CD14-positive monocyte (primary cell): ENCODE measurements at regions not wholly inside any gene's neighbourhood (a gene's known extent, or its start where the extent isn't known, plus 50 kb on each side); places are given as distances from the start of the nearest gene placed in this dataset.

Experiments used
- DNase-seq, 3 donors: peaks; one replicate each; pipeline ENCODE4 v3.0.0-alpha.2; 2011 to 2022
- H2AFZ ChIP-seq: 2 replicates; pipeline ENCODE4 v1.6.0; 2012; ENCODE audit warnings: mild to moderate bottlenecking, low read depth, low read length, inconsistent platforms; ENCODE audit not compliant: insufficient read depth, poor library complexity, severe bottlenecking
- H3K27ac ChIP-seq, 2 donors: 1 replicate in 1 of 2; 2 replicates in 1 of 2; pipeline ENCODE4 v1.5.1; 2012 to 2013; ENCODE audit warnings: low read length in 2 of 2, control low read depth in 1 of 2, inconsistent platforms in 1 of 2, low read depth in 1 of 2, mild to moderate bottlenecking in 1 of 2
- H3K27me3 ChIP-seq, 2 donors: one replicate each; pipeline versions ENCODE4 v1.6.0 to v1.6.1; 2011 to 2013; ENCODE audit warnings: low read length in 2 of 2; ENCODE audit not compliant: control insufficient read depth in 2 of 2, insufficient read depth in 2 of 2
- H3K36me3 ChIP-seq, 2 donors: replicated peaks in 1 of 2; 1 replicate in 1 of 2; 2 replicates in 1 of 2; pipeline versions ENCODE4 v1.5.1 to v1.6.1; 2012 to 2013; ENCODE audit warnings: low read length in 2 of 2, control low read depth in 1 of 2, inconsistent platforms in 1 of 2, mild to moderate bottlenecking in 1 of 2; ENCODE audit not compliant: insufficient read depth in 2 of 2, control insufficient read depth in 1 of 2
- H3K4me1 ChIP-seq, 2 donors: 1 replicate in 1 of 2; 2 replicates in 1 of 2; pipeline versions ENCODE4 v1.5.1 to v1.6.1; 2012 to 2013; ENCODE audit warnings: low read length in 2 of 2, control low read depth in 1 of 2, inconsistent platforms in 1 of 2, mild to moderate bottlenecking in 1 of 2, moderate library complexity in 1 of 2; ENCODE audit not compliant: insufficient read depth in 2 of 2, control insufficient read depth in 1 of 2
- H3K4me2 ChIP-seq: replicated peaks from 2 replicates; pipeline ENCODE3; 2012; ENCODE audit warnings: low read length, moderate library complexity, mild to moderate bottlenecking; ENCODE audit not compliant: poor library complexity, severe bottlenecking; ENCODE audit errors: extremely low read depth
- H3K4me3 ChIP-seq, 3 experiments: fragments of 200-600 bp in 1 of 3; sonication (generic) in 1 of 3; replicated peaks in 1 of 3; 1 replicate in 2 of 3; 2 replicates in 1 of 3; pipeline ENCODE4 v1.5.1; 2011 to 2013; ENCODE audit warnings: low read length in 3 of 3, mild to moderate bottlenecking in 3 of 3, control low read depth in 2 of 3, low read depth in 2 of 3, inconsistent platforms in 1 of 3, moderate library complexity in 1 of 3
- H3K79me2 ChIP-seq: 2 replicates; pipeline ENCODE4 v1.6.0; 2012; ENCODE audit warnings: mild to moderate bottlenecking, control low read depth, inconsistent platforms, low read length, moderate library complexity; ENCODE audit not compliant: insufficient read depth
- H3K9ac ChIP-seq: 2 replicates; pipeline ENCODE4 v1.6.0; 2017; ENCODE audit warnings: low read length, mild to moderate bottlenecking; ENCODE audit not compliant: insufficient read depth, poor library complexity, severe bottlenecking
- H3K9me3 ChIP-seq, 2 donors: replicated peaks in 1 of 2; 1 replicate in 1 of 2; 2 replicates in 1 of 2; pipeline versions ENCODE4 v1.5.1 to v1.6.1; 2012 to 2013; ENCODE audit warnings: low read length in 2 of 2, control low read depth in 1 of 2; ENCODE audit not compliant: control insufficient read depth in 1 of 2, insufficient read depth in 1 of 2
- H4K20me1 ChIP-seq: 2 replicates; pipeline ENCODE4 v1.6.0; 2012; ENCODE audit warnings: mild to moderate bottlenecking, low read length, control low read depth, moderate library complexity; ENCODE audit not compliant: insufficient read depth
- H3K27ac Mint-ChIP-seq, 7 donors: one replicate each; pipeline ENCODE4 v1.8.0; 2020; ENCODE audit warnings: mild to moderate bottlenecking in 7 of 7, mixed read lengths in 7 of 7, moderate library complexity in 6 of 7, inconsistent platforms in 2 of 7
- H3K27me3 Mint-ChIP-seq, 3 donors: one replicate each; pipeline ENCODE4 v1.8.0; 2021 to 2022; ENCODE audit warnings: low read depth in 3 of 3, mild to moderate bottlenecking in 3 of 3, mixed read lengths in 3 of 3, moderate library complexity in 3 of 3, inconsistent platforms in 1 of 3
- H3K36me3 Mint-ChIP-seq, 2 donors: one replicate each; pipeline ENCODE4 v1.8.0; 2020; ENCODE audit warnings: mixed read lengths in 2 of 2, inconsistent platforms in 1 of 2, mild to moderate bottlenecking in 1 of 2
- H3K4me1 Mint-ChIP-seq: one replicate; pipeline ENCODE4 v1.8.0; 2020; ENCODE audit warnings: mild to moderate bottlenecking, mixed read lengths
- H3K4me3 Mint-ChIP-seq, 2 donors: one replicate each; pipeline ENCODE4 v1.8.0; 2020; ENCODE audit warnings: mild to moderate bottlenecking in 2 of 2, mixed read lengths in 2 of 2, moderate library complexity in 1 of 2
- H3K9me3 Mint-ChIP-seq, 7 donors: one replicate each; pipeline ENCODE4 v1.8.0; 2020 to 2022; ENCODE audit warnings: mixed read lengths in 7 of 7, mild to moderate bottlenecking in 6 of 7, moderate library complexity in 6 of 7, inconsistent platforms in 2 of 7
- WGBS: methylation state at CpG from one replicate; pipeline ENCODE4 v1.1.5; 2013; ENCODE audit warnings: missing lambda C conversion rate; ENCODE audit not compliant: insufficient coverage; 5-methylcytosine and 5-hydroxymethylcytosine counted together
- intact Hi-C, 2 donors: fragments of 100-400 bp; cut with micrococcal nuclease; formaldehyde crosslinking; loops; one replicate each; pipeline versions ENCODE4 v1.15.0 to v1.15.1; 2023
- TF ChIP-seq, protein P1 (sequence below): fragments of 200-600 bp; IDR thresholded peaks from one replicate; pipeline ENCODE4 v1.8.0; 2022; ENCODE audit warnings: antibody characterized with exemption, mild to moderate bottlenecking

GRCh38 chr10:57679916-57680315 is 587.8 kb downstream of the IPMK start:
- WGBS, result no CpG with 5 or more reads among the region's 1 CpG
- H3K27ac ChIP-seq, result no peak overlapping the region

DNA sequence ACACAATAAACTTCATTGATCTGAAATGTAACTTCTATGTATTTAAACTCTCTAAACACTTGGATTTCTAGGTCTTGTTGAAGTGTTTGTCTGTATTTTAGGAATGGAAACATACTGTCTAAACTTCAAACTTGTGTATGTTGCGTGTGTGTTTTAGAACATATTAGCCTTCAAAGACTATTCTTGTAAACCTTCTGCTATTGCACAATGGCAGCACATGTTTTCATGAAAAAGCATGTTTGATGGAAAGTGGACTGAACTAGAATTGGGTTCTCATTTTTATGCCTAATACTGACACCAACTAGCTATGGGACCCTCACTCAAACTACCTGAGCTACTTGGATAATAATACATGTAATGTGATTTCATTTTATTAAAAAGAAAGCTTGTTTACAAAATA is 592.6 kb downstream of the IPMK start:
- no peaks in the 10 kb centered on the region for H4K20me1 ChIP-seq
- H3K4me1 Mint-ChIP-seq, result no peaks in the 10 kb centered on the region
- H3K9ac ChIP-seq, result no peak overlapping the region
- no peak overlapping the region for H3K4me3 Mint-ChIP-seq
- peaks cover 0 to 5% (median 0%) of the 10 kb centered on the region in 7 donors for H3K9me3 Mint-ChIP-seq
- no CpG with 5 or more reads among the region's 1 CpG for whole genome bisulfite sequencing
- intact Hi-C loops, result no loop called here
- no peaks in the 10 kb centered on the region for H3K36me3 ChIP-seq
- H3K79me2 ChIP-seq, result no peaks in the 10 kb centered on the region
- no peaks in the 10 kb centered on the region for H3K27me3 ChIP-seq
- no peaks in the 10 kb centered on the region for H3K4me1 ChIP-seq
- no peaks in the 10 kb centered on the region for H3K9me3 ChIP-seq
- no peak overlapping the region for H3K4me2 ChIP-seq
- H3K27me3 Mint-ChIP-seq, result peaks cover 0 to 2% (median 0%) of the 10 kb centered on the region in 3 donors
- no peaks in the 10 kb centered on the region for H3K36me3 Mint-ChIP-seq
- H3K27ac Mint-ChIP-seq, result no peak overlapping the region
- no peak overlapping the region for H2AFZ ChIP-seq
- TF ChIP-seq, protein P1, sequence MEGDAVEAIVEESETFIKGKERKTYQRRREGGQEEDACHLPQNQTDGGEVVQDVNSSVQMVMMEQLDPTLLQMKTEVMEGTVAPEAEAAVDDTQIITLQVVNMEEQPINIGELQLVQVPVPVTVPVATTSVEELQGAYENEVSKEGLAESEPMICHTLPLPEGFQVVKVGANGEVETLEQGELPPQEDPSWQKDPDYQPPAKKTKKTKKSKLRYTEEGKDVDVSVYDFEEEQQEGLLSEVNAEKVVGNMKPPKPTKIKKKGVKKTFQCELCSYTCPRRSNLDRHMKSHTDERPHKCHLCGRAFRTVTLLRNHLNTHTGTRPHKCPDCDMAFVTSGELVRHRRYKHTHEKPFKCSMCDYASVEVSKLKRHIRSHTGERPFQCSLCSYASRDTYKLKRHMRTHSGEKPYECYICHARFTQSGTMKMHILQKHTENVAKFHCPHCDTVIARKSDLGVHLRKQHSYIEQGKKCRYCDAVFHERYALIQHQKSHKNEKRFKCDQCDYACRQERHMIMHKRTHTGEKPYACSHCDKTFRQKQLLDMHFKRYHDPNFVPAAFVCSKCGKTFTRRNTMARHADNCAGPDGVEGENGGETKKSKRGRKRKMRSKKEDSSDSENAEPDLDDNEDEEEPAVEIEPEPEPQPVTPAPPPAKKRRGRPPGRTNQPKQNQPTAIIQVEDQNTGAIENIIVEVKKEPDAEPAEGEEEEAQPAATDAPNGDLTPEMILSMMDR, result no peak
- no peak for DNase-seq
- H3K4me3 ChIP-seq, result no peak overlapping the region
- H3K27ac ChIP-seq, result no peak overlapping the region

More at GRCh38 chr10:57679916-57680315, 587.8 kb downstream of the IPMK start:
- no peaks in the 10 kb centered on the region for H3K79me2 ChIP-seq
- H3K27ac Mint-ChIP-seq, result no peak overlapping the region
- TF ChIP-seq, protein P1, result no peak
- H3K4me3 Mint-ChIP-seq, result no peak overlapping the region
- H3K4me1 Mint-ChIP-seq, result no peaks in the 10 kb centered on the region
- peaks cover 0 to 8% (median 2%) of the 10 kb centered on the region in 7 donors for H3K9me3 Mint-ChIP-seq
- H3K27me3 ChIP-seq, result no peaks in the 10 kb centered on the region
- intact Hi-C loops, result no loop called here
- H3K4me3 ChIP-seq, result no peak overlapping the region
- H3K9ac ChIP-seq, result no peak overlapping the region
- H4K20me1 ChIP-seq, result no peaks in the 10 kb centered on the region
- no peaks in the 10 kb centered on the region for H3K4me1 ChIP-seq
- H3K27me3 Mint-ChIP-seq, result no peaks in the 10 kb centered on the region
- no peaks in the 10 kb centered on the region for H3K9me3 ChIP-seq
- H2AFZ ChIP-seq, result no peak overlapping the region
- H3K36me3 Mint-ChIP-seq, result no peaks in the 10 kb centered on the region
- DNase-seq, result no peak
- H3K36me3 ChIP-seq, result no peaks in the 10 kb centered on the region
- no peak overlapping the region for H3K4me2 ChIP-seq
